ENCODE measurements at regions not wholly inside any gene's neighbourhood (a gene's known extent, or its start where the extent isn't known, plus 50 kb on each side); places are given as distances from the start of the nearest gene placed in this dataset.

DNA sequence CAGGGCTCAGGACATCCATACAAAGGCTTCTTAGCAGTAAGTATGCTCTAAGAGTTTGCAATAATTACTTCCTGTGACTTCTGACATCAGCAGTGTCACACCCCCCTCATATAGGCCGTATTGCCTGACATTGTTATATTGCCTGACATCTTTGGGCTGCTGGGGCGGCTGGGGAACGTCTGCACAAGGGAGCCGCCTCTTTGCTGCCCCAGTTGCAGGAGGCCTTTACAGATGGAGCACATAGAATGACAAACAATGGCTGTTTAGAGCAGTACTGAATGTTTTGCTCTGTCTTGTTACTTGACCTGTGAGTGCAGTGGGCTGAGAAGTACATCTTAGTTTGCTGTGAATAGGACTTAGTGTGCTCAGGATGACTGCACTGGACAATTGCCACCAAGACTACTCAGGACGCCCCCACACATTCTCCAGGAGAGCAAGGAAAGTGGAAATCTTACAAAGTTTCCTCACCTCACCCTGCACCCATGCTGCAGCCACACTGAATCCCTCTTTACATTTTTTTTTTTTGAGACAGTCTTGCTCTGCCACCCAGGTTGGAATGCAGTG lies 65.4 kb upstream of the SPOCK1 start:
- Histone ChIP-seq H3K4me3 (no peak overlapping the region), H3K36me3 (no peaks in the 10 kb centered on the region), H3K4me1 (peaks cover 0 to 7% (median 0%) of the 10 kb centered on the region in 4 donors), H3K27me3 (peaks cover 0 to 12% (median 3%) of the 10 kb centered on the region in 3 donors), H3K27ac (no peak overlapping the region), H3K9me3 (no peaks in the 10 kb centered on the region)
- 37 to 58% (median 52%) methylated on average over 5 of the region's 5 CpGs for WGBS, 5 donors
- DNase-seq = no peak
- TF ChIP-seq, protein P1, sequence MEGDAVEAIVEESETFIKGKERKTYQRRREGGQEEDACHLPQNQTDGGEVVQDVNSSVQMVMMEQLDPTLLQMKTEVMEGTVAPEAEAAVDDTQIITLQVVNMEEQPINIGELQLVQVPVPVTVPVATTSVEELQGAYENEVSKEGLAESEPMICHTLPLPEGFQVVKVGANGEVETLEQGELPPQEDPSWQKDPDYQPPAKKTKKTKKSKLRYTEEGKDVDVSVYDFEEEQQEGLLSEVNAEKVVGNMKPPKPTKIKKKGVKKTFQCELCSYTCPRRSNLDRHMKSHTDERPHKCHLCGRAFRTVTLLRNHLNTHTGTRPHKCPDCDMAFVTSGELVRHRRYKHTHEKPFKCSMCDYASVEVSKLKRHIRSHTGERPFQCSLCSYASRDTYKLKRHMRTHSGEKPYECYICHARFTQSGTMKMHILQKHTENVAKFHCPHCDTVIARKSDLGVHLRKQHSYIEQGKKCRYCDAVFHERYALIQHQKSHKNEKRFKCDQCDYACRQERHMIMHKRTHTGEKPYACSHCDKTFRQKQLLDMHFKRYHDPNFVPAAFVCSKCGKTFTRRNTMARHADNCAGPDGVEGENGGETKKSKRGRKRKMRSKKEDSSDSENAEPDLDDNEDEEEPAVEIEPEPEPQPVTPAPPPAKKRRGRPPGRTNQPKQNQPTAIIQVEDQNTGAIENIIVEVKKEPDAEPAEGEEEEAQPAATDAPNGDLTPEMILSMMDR (IDR thresholded peaks at IDR 0.05) = no peak
- TF ChIP-seq POLR2AphosphoS5 (IDR thresholded peaks at IDR 0.05) = no peak
- no peak for TF ChIP-seq EP300 (IDR thresholded peaks at IDR 0.05)
- no peak for TF ChIP-seq POLR2A (IDR thresholded peaks at IDR 0.05)
- intact Hi-C loops (cut with DNase I; ENCODE audit: low total_unique reads) = no loop called here

DNA sequence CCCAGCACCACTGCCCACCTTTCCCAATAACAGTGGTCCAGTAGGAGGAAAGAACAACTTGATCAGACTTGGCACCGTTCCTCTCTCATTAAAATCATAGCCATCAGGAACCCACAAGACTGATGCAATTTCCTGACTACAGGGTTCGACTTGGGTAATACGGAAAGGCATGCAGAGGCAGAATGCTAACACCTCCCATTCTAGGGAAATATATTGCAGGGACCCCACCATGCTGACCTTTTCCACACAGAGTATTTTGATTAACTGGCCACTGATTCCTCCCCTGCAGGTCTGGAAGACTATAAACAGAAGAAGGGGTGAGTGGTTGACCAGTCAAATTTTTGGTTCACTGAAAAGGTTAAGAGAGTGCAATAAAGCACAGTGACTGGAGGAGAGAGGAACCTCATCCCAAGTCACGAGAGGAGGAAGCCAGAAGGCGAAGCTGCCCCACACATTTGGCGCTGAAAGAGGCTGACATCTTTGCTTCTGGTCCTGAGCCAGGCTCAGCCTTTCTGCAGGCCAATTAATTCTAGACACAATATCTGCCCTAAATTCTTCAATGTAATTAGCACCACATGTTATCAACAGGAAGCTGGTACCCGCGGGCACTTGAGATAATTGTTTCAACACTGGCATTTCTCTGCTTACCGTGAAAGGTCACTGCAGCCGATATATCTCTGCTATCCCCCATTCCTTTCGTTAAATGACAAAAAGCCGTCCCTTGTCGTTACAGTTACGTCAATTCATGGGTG lies 64.7 kb upstream of the SPOCK1 start:
- H3K9me3 ChIP-seq = no peaks in the 10 kb centered on the region
- DNase-seq = peak in 1 of 2 donors; percentile 30
- TF ChIP-seq, protein P1 (IDR thresholded peaks at IDR 0.05) = no peak
- TF ChIP-seq POLR2A (IDR thresholded peaks at IDR 0.05) = no peak
- TF ChIP-seq EP300 (IDR thresholded peaks at IDR 0.05) = no peak
- no peak for TF ChIP-seq POLR2AphosphoS5 (IDR thresholded peaks at IDR 0.05)

DNA sequence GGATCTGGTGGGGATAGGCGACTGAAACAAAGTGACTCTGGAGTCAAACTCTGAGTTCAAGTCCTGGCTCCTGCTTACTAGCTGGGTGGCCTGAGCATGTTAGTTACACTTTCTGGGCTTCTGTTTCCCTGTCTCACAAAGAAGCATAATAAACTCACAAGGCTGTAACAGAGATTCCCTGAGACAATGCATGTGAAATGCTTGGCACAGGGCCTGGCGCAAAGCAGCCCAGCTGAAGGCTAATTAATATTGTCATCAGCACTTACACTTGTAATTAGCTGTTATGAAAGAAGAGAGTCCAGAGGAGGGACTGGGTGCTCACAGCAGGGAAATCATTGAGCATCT lies 64.1 kb upstream of the SPOCK1 start:
- no peak for TF ChIP-seq POLR2AphosphoS5 (IDR thresholded peaks at IDR 0.05)
- no peak for TF ChIP-seq POLR2A (IDR thresholded peaks at IDR 0.05)
- no peak for TF ChIP-seq EP300 (IDR thresholded peaks at IDR 0.05)
- TF ChIP-seq, protein P1 (IDR thresholded peaks at IDR 0.05) = no peak
- no peaks in the 10 kb centered on the region for H3K9me3 ChIP-seq
- 72 to 92% (median 86%) methylated on average over 2 of the region's 2 CpGs for WGBS, 5 donors
- H3K4me1 ChIP-seq = peaks cover 0 to 7% (median 0%) of the 10 kb centered on the region in 4 donors
- intact Hi-C loops (cut with DNase I; ENCODE audit: low total_unique reads) = no loop called here
- H3K36me3 ChIP-seq = no peaks in the 10 kb centered on the region
- H3K27me3 ChIP-seq = peaks cover 0 to 12% (median 0%) of the 10 kb centered on the region in 3 donors
- DNase-seq = no peak
- no peak overlapping the region for H3K4me3 ChIP-seq
- H3K27ac ChIP-seq = no peak overlapping the region

More for the DNA sequence above, 64.7 kb upstream of the SPOCK1 start:
- intact Hi-C loops (cut with DNase I; ENCODE audit: low total_unique reads) = no loop called here
- no peak overlapping the region for H3K4me3 ChIP-seq
- peaks cover 0 to 7% (median 0%) of the 10 kb centered on the region in 4 donors for H3K4me1 ChIP-seq
- WGBS, 5 donors = 27 to 53% (median 46%) methylated on average over 14 of the region's 14 CpGs
- peaks cover 0 to 12% (median 0%) of the 10 kb centered on the region in 3 donors for H3K27me3 ChIP-seq
- no peaks in the 10 kb centered on the region for H3K36me3 ChIP-seq
- no peak overlapping the region for H3K27ac ChIP-seq

DNA sequence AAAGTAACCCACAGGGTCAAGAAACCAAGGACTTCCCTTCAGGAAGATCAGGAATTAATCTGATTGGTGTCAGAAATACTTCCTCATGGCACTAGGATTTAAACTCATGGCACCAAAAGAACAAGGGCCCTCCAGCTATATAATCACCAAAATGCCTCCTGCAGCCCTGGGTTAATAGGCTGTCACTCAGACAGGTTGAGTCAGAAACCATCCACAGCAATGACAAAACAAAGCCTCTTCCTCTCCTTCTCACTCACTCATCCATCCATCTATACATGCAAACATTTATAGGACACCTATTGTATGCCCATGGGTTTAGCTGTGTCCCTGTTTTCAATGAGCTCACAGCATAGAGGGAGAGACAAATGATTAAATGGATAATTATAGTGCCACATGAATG lies 62.5 kb upstream of the SPOCK1 start:
- Histone ChIP-seq H3K27me3 (peaks cover 0 to 12% (median 0%) of the 10 kb centered on the region in 3 donors), H3K9me3 (no peaks in the 10 kb centered on the region), H3K4me3 (no peak overlapping the region), H3K36me3 (no peaks in the 10 kb centered on the region), H3K4me1 (peaks cover 0 to 7% (median 0%) of the 10 kb centered on the region in 4 donors), H3K27ac (no peak overlapping the region)
- intact Hi-C loops (cut with DNase I; ENCODE audit: low total_unique reads) = no loop called here
- TF ChIP-seq, protein P1 (IDR thresholded peaks at IDR 0.05) = no peak
- TF ChIP-seq POLR2A (IDR thresholded peaks at IDR 0.05) = no peak
- no peak for DNase-seq

All from stomach (tissue), 8 donors.